CD14-positive monocyte (primary cell): ENCODE measurements at regions not wholly inside any gene's neighbourhood (a gene's known extent, or its start where the extent isn't known, plus 50 kb on each side); places are given as distances from the start of the nearest gene placed in this dataset.

Experiments
- DNase-seq, 3 donors: peaks; one replicate each; pipeline ENCODE4 v3.0.0-alpha.2; 2011 to 2022
- H2AFZ ChIP-seq: 2 replicates; pipeline ENCODE4 v1.6.0; 2012; ENCODE audit warnings: mild to moderate bottlenecking, low read depth, low read length, inconsistent platforms; ENCODE audit not compliant: insufficient read depth, poor library complexity, severe bottlenecking
- H3K27ac ChIP-seq, 2 donors: 1 replicate in 1 of 2; 2 replicates in 1 of 2; pipeline ENCODE4 v1.5.1; 2012 to 2013; ENCODE audit warnings: low read length in 2 of 2, control low read depth in 1 of 2, inconsistent platforms in 1 of 2, low read depth in 1 of 2, mild to moderate bottlenecking in 1 of 2
- H3K27me3 ChIP-seq, 2 donors: one replicate each; pipeline versions ENCODE4 v1.6.0 to v1.6.1; 2011 to 2013; ENCODE audit warnings: low read length in 2 of 2; ENCODE audit not compliant: control insufficient read depth in 2 of 2, insufficient read depth in 2 of 2
- H3K36me3 ChIP-seq, 2 donors: replicated peaks in 1 of 2; 1 replicate in 1 of 2; 2 replicates in 1 of 2; pipeline versions ENCODE4 v1.5.1 to v1.6.1; 2012 to 2013; ENCODE audit warnings: low read length in 2 of 2, control low read depth in 1 of 2, inconsistent platforms in 1 of 2, mild to moderate bottlenecking in 1 of 2; ENCODE audit not compliant: insufficient read depth in 2 of 2, control insufficient read depth in 1 of 2
- H3K4me1 ChIP-seq, 2 donors: 1 replicate in 1 of 2; 2 replicates in 1 of 2; pipeline versions ENCODE4 v1.5.1 to v1.6.1; 2012 to 2013; ENCODE audit warnings: low read length in 2 of 2, control low read depth in 1 of 2, inconsistent platforms in 1 of 2, mild to moderate bottlenecking in 1 of 2, moderate library complexity in 1 of 2; ENCODE audit not compliant: insufficient read depth in 2 of 2, control insufficient read depth in 1 of 2
- H3K4me2 ChIP-seq: replicated peaks from 2 replicates; pipeline ENCODE3; 2012; ENCODE audit warnings: low read length, moderate library complexity, mild to moderate bottlenecking; ENCODE audit not compliant: poor library complexity, severe bottlenecking; ENCODE audit errors: extremely low read depth
- H3K4me3 ChIP-seq, 3 experiments: fragments of 200-600 bp in 1 of 3; sonication (generic) in 1 of 3; replicated peaks in 1 of 3; 1 replicate in 2 of 3; 2 replicates in 1 of 3; pipeline ENCODE4 v1.5.1; 2011 to 2013; ENCODE audit warnings: low read length in 3 of 3, mild to moderate bottlenecking in 3 of 3, control low read depth in 2 of 3, low read depth in 2 of 3, inconsistent platforms in 1 of 3, moderate library complexity in 1 of 3
- H3K79me2 ChIP-seq: 2 replicates; pipeline ENCODE4 v1.6.0; 2012; ENCODE audit warnings: mild to moderate bottlenecking, control low read depth, inconsistent platforms, low read length, moderate library complexity; ENCODE audit not compliant: insufficient read depth
- H3K9ac ChIP-seq: 2 replicates; pipeline ENCODE4 v1.6.0; 2017; ENCODE audit warnings: low read length, mild to moderate bottlenecking; ENCODE audit not compliant: insufficient read depth, poor library complexity, severe bottlenecking
- H3K9me3 ChIP-seq, 2 donors: replicated peaks in 1 of 2; 1 replicate in 1 of 2; 2 replicates in 1 of 2; pipeline versions ENCODE4 v1.5.1 to v1.6.1; 2012 to 2013; ENCODE audit warnings: low read length in 2 of 2, control low read depth in 1 of 2; ENCODE audit not compliant: control insufficient read depth in 1 of 2, insufficient read depth in 1 of 2
- H4K20me1 ChIP-seq: 2 replicates; pipeline ENCODE4 v1.6.0; 2012; ENCODE audit warnings: mild to moderate bottlenecking, low read length, control low read depth, moderate library complexity; ENCODE audit not compliant: insufficient read depth
- H3K27ac Mint-ChIP-seq, 7 donors: one replicate each; pipeline ENCODE4 v1.8.0; 2020; ENCODE audit warnings: mild to moderate bottlenecking in 7 of 7, mixed read lengths in 7 of 7, moderate library complexity in 6 of 7, inconsistent platforms in 2 of 7
- H3K27me3 Mint-ChIP-seq, 3 donors: one replicate each; pipeline ENCODE4 v1.8.0; 2021 to 2022; ENCODE audit warnings: low read depth in 3 of 3, mild to moderate bottlenecking in 3 of 3, mixed read lengths in 3 of 3, moderate library complexity in 3 of 3, inconsistent platforms in 1 of 3
- H3K36me3 Mint-ChIP-seq, 2 donors: one replicate each; pipeline ENCODE4 v1.8.0; 2020; ENCODE audit warnings: mixed read lengths in 2 of 2, inconsistent platforms in 1 of 2, mild to moderate bottlenecking in 1 of 2
- H3K4me1 Mint-ChIP-seq: one replicate; pipeline ENCODE4 v1.8.0; 2020; ENCODE audit warnings: mild to moderate bottlenecking, mixed read lengths
- H3K4me3 Mint-ChIP-seq, 2 donors: one replicate each; pipeline ENCODE4 v1.8.0; 2020; ENCODE audit warnings: mild to moderate bottlenecking in 2 of 2, mixed read lengths in 2 of 2, moderate library complexity in 1 of 2
- H3K9me3 Mint-ChIP-seq, 7 donors: one replicate each; pipeline ENCODE4 v1.8.0; 2020 to 2022; ENCODE audit warnings: mixed read lengths in 7 of 7, mild to moderate bottlenecking in 6 of 7, moderate library complexity in 6 of 7, inconsistent platforms in 2 of 7
- CTCF ChIP-seq: fragments of 200-600 bp; IDR thresholded peaks from one replicate; pipeline ENCODE4 v1.8.0; 2022; ENCODE audit warnings: antibody characterized with exemption, mild to moderate bottlenecking
- WGBS: methylation state at CpG from one replicate; pipeline ENCODE4 v1.1.5; 2013; ENCODE audit warnings: missing lambda C conversion rate; ENCODE audit not compliant: insufficient coverage; 5-methylcytosine and 5-hydroxymethylcytosine counted together
- intact Hi-C, 2 donors: fragments of 100-400 bp; cut with micrococcal nuclease; formaldehyde crosslinking; loops; one replicate each; pipeline versions ENCODE4 v1.15.0 to v1.15.1; 2023

- WGBS = no CpG with 5 or more reads among the region's 2 CpGs
These were observed 402.2 kb upstream of the AADAT start for GRCh38 chr4:170491981-170492380.

GRCh38 chr4:170476351-170476750 is 386.6 kb upstream of the AADAT start:
- Histone ChIP-seq H3K27ac (no peak overlapping the region), H3K27me3 (no peaks in the 10 kb centered on the region), H3K9ac (no peak overlapping the region), H3K4me1 (no peaks in the 10 kb centered on the region), H4K20me1 (no peaks in the 10 kb centered on the region), H2AFZ (no peak overlapping the region), H3K79me2 (no peaks in the 10 kb centered on the region), H3K4me3 (no peak overlapping the region), H3K4me2 (no peak overlapping the region), H3K36me3 (no peaks in the 10 kb centered on the region), H3K9me3 (no peaks in the 10 kb centered on the region)
- peaks cover 0 to 4% (median 2%) of the 10 kb centered on the region in 7 donors for H3K9me3 Mint-ChIP-seq
- no peaks in the 10 kb centered on the region for H3K27me3 Mint-ChIP-seq
- no peak overlapping the region for H3K4me3 Mint-ChIP-seq
- no peak overlapping the region for H3K27ac Mint-ChIP-seq
- intact Hi-C loops = no loop called here
- WGBS = 87% methylated on average over 2 of the region's 2 CpGs
- no peak for TF ChIP-seq CTCF
- no peak for DNase-seq
- no peaks in the 10 kb centered on the region for H3K4me1 Mint-ChIP-seq
- no peaks in the 10 kb centered on the region for H3K36me3 Mint-ChIP-seq

More at GRCh38 chr4:170491981-170492380, 402.2 kb upstream of the AADAT start:
- peaks cover 0 to 5% (median 2%) of the 10 kb centered on the region in 7 donors for H3K9me3 Mint-ChIP-seq
- H3K79me2 ChIP-seq = no peaks in the 10 kb centered on the region
- H3K4me1 ChIP-seq = no peaks in the 10 kb centered on the region
- no peaks in the 10 kb centered on the region for H3K36me3 ChIP-seq
- peaks cover under 1% of the 10 kb centered on the region for H3K4me1 Mint-ChIP-seq
- no peak overlapping the region for H3K4me2 ChIP-seq
- H3K9ac ChIP-seq = no peak overlapping the region
- H4K20me1 ChIP-seq = no peaks in the 10 kb centered on the region
- no peaks in the 10 kb centered on the region for H3K9me3 ChIP-seq
- TF ChIP-seq CTCF = no peak
- H3K4me3 Mint-ChIP-seq = no peak overlapping the region
- H3K36me3 Mint-ChIP-seq = no peaks in the 10 kb centered on the region
- no peak overlapping the region for H3K4me3 ChIP-seq
- intact Hi-C loops = no loop called here
- no peak overlapping the region for H3K27ac ChIP-seq
- no peaks in the 10 kb centered on the region for H3K27me3 ChIP-seq
- H2AFZ ChIP-seq = no peak overlapping the region
- H3K27me3 Mint-ChIP-seq = peaks cover 0 to 2% (median 0%) of the 10 kb centered on the region in 3 donors
- DNase-seq = no peak
- H3K27ac Mint-ChIP-seq = no peak overlapping the region
